Activated T-cell treated with anti-CD3 and anti-CD28 coated beads, Interleukin-2, amount 50 U/mL, for 72 hours (primary cell): ENCODE measurements at regions not wholly inside any gene's neighbourhood (a gene's known extent, or its start where the extent isn't known, plus 50 kb on each side); places are given as distances from the start of the nearest gene placed in this dataset.

Experiments used
- ATAC-seq, 2 donors: fragments of 150-1000 bp; cut with Tn5 transposase; replicated peaks in 1 of 2; 2 replicates each; pipeline ENCODE4 v1.10.0; 2021; ENCODE audit warnings: moderate library complexity in 2 of 2, mild to moderate bottlenecking in 1 of 2
- DNase-seq, 2 donors: peaks; one replicate each; pipeline ENCODE4 v3.0.0; 2021 to 2022; ENCODE audit warnings: mixed read lengths in 1 of 2
- H3K27ac Mint-ChIP-seq: one replicate; pipeline ENCODE4 v1.8.0; 2022; ENCODE audit warnings: mild to moderate bottlenecking, moderate library complexity, mixed read lengths
- H3K27me3 Mint-ChIP-seq: one replicate; pipeline ENCODE4 v1.8.0; 2022; ENCODE audit warnings: low read depth, mixed read lengths
- H3K36me3 Mint-ChIP-seq, 2 donors: one replicate each; pipeline ENCODE4 v1.8.0; 2022; ENCODE audit warnings: mixed read lengths in 2 of 2, mild to moderate bottlenecking in 1 of 2; ENCODE audit not compliant: insufficient read depth in 2 of 2
- H3K4me1 Mint-ChIP-seq: one replicate; pipeline ENCODE4 v1.8.0; 2022; ENCODE audit warnings: low read depth, mixed read lengths
- H3K4me3 Mint-ChIP-seq, 2 donors: one replicate each; pipeline ENCODE4 v1.8.0; 2022; ENCODE audit warnings: mild to moderate bottlenecking in 2 of 2, mixed read lengths in 2 of 2, moderate library complexity in 2 of 2
- H3K9me3 Mint-ChIP-seq, 2 donors: one replicate each; pipeline ENCODE4 v1.8.0; 2022; ENCODE audit warnings: mixed read lengths in 2 of 2

- DNase-seq (no peak), ATAC-seq (no peak)
- peaks cover 20 to 26% of the 10 kb centered on the region in 2 donors for H3K9me3 Mint-ChIP-seq
- no peaks in the 10 kb centered on the region for H3K4me1 Mint-ChIP-seq
- H3K4me3 Mint-ChIP-seq: no peak overlapping the region
- H3K27me3 Mint-ChIP-seq: no peaks in the 10 kb centered on the region
- H3K27ac Mint-ChIP-seq: no peak overlapping the region
- H3K36me3 Mint-ChIP-seq: no peaks in the 10 kb centered on the region
Measured at GRCh38 chr5:30839956-30840355, 353.5 kb upstream of the CDH6 start.

- Mint-ChIP-seq H3K27me3 (no peaks in the 10 kb centered on the region), H3K36me3 (no peaks in the 10 kb centered on the region), H3K4me3 (no peak overlapping the region)
Measured at GRCh38 chr5:30838936-30839496, 354.5 kb upstream of the CDH6 start.

GRCh38 chr5:30832519-30832918, 361.0 kb upstream of the CDH6 start:
- no peak for DNase-seq
- H3K36me3 Mint-ChIP-seq: peaks cover 0 to 1% of the 10 kb centered on the region in 2 donors
- H3K4me3 Mint-ChIP-seq: no peak overlapping the region
- ATAC-seq: no peak
- no peaks in the 10 kb centered on the region for H3K4me1 Mint-ChIP-seq
- no peaks in the 10 kb centered on the region for H3K27me3 Mint-ChIP-seq
- no peak overlapping the region for H3K27ac Mint-ChIP-seq
- peaks cover 17 to 19% of the 10 kb centered on the region in 2 donors for H3K9me3 Mint-ChIP-seq

More at GRCh38 chr5:30838936-30839496, 354.5 kb upstream of the CDH6 start:
- H3K9me3 Mint-ChIP-seq: peaks cover 20 to 29% of the 10 kb centered on the region in 2 donors
- H3K27ac Mint-ChIP-seq: no peak overlapping the region
- H3K4me1 Mint-ChIP-seq: no peaks in the 10 kb centered on the region
- ATAC-seq (no peak), DNase-seq (no peak)

GRCh38 chr5:30831605-30832004, 361.9 kb upstream of the CDH6 start:
- peaks cover 13 to 17% of the 10 kb centered on the region in 2 donors for H3K9me3 Mint-ChIP-seq
- DNase-seq (no peak), ATAC-seq (no peak)
- H3K36me3 Mint-ChIP-seq: peaks cover 0 to 1% of the 10 kb centered on the region in 2 donors
- H3K4me1 Mint-ChIP-seq: no peaks in the 10 kb centered on the region
- no peaks in the 10 kb centered on the region for H3K27me3 Mint-ChIP-seq
- H3K27ac Mint-ChIP-seq: no peak overlapping the region
- no peak overlapping the region for H3K4me3 Mint-ChIP-seq

- ATAC-seq (no peak), DNase-seq (no peak)
- Mint-ChIP-seq H3K27me3 (no peaks in the 10 kb centered on the region), H3K27ac (no peak overlapping the region), H3K4me3 (no peak overlapping the region), H3K4me1 (no peaks in the 10 kb centered on the region), H3K9me3 (peaks cover 10 to 13% of the 10 kb centered on the region in 2 donors), H3K36me3 (peaks cover 0 to 1% of the 10 kb centered on the region in 2 donors)
Measured at GRCh38 chr5:30831123-30831522, 362.4 kb upstream of the CDH6 start.

GRCh38 chr5:30811298-30811697, 382.2 kb upstream of the CDH6 start:
- peaks cover 7 to 24% of the 10 kb centered on the region in 2 donors for H3K9me3 Mint-ChIP-seq
- no peaks in the 10 kb centered on the region for H3K27me3 Mint-ChIP-seq
- no peak overlapping the region for H3K4me3 Mint-ChIP-seq
- no peak for DNase-seq
- H3K4me1 Mint-ChIP-seq: no peaks in the 10 kb centered on the region
- H3K27ac Mint-ChIP-seq: no peak overlapping the region
- ATAC-seq: no peak
- H3K36me3 Mint-ChIP-seq: no peaks in the 10 kb centered on the region

GRCh38 chr5:30809933-30810332, 383.6 kb upstream of the CDH6 start:
- Mint-ChIP-seq H3K4me1 (no peaks in the 10 kb centered on the region), H3K4me3 (no peak overlapping the region), H3K27me3 (no peaks in the 10 kb centered on the region), H3K9me3 (peaks cover 6 to 22% of the 10 kb centered on the region in 2 donors), H3K27ac (no peak overlapping the region), H3K36me3 (no peaks in the 10 kb centered on the region)
- DNase-seq (no peak), ATAC-seq (no peak)

- H3K9me3 Mint-ChIP-seq: peaks cover 11 to 19% of the 10 kb centered on the region in 2 donors
- H3K27ac Mint-ChIP-seq: no peak overlapping the region
- no peak overlapping the region for H3K4me3 Mint-ChIP-seq
- H3K4me1 Mint-ChIP-seq: no peaks in the 10 kb centered on the region
- no peaks in the 10 kb centered on the region for H3K27me3 Mint-ChIP-seq
- DNase-seq: no peak
- peaks cover 0 to 2% of the 10 kb centered on the region in 2 donors for H3K36me3 Mint-ChIP-seq
- ATAC-seq: no peak
Measured at GRCh38 chr5:30808996-30809395, 384.5 kb upstream of the CDH6 start.

- ATAC-seq (no peak), DNase-seq (no peak)
- Mint-ChIP-seq H3K9me3 (peaks cover 9 to 14% of the 10 kb centered on the region in 2 donors), H3K27ac (no peak overlapping the region), H3K27me3 (no peaks in the 10 kb centered on the region), H3K4me1 (no peaks in the 10 kb centered on the region), H3K4me3 (no peak overlapping the region), H3K36me3 (peaks cover 0 to 2% of the 10 kb centered on the region in 2 donors)
Measured at GRCh38 chr5:30804739-30805505, 388.6 kb upstream of the CDH6 start.

GRCh38 chr5:30802961-30803705, 390.4 kb upstream of the CDH6 start:
- H3K27ac Mint-ChIP-seq: no peak overlapping the region
- H3K36me3 Mint-ChIP-seq: peaks cover 0 to 2% of the 10 kb centered on the region in 2 donors
- H3K9me3 Mint-ChIP-seq: peaks cover 6 to 16% of the 10 kb centered on the region in 2 donors
- ATAC-seq (no peak), DNase-seq (no peak)
- H3K4me3 Mint-ChIP-seq: no peak overlapping the region
- no peaks in the 10 kb centered on the region for H3K4me1 Mint-ChIP-seq
- H3K27me3 Mint-ChIP-seq: no peaks in the 10 kb centered on the region

GRCh38 chr5:30781643-30782042, 411.8 kb upstream of the CDH6 start:
- ATAC-seq: no peak
- DNase-seq: no peak
- H3K9me3 Mint-ChIP-seq: peaks cover 10 to 12% of the 10 kb centered on the region in 2 donors
- no peaks in the 10 kb centered on the region for H3K27me3 Mint-ChIP-seq
- H3K4me1 Mint-ChIP-seq: no peaks in the 10 kb centered on the region
- no peak overlapping the region for H3K27ac Mint-ChIP-seq
- no peak overlapping the region for H3K4me3 Mint-ChIP-seq
- no peaks in the 10 kb centered on the region for H3K36me3 Mint-ChIP-seq

- DNase-seq (no peak), ATAC-seq (no peak)
- H3K27ac Mint-ChIP-seq: no peak overlapping the region
Measured at GRCh38 chr5:30768056-30768690, 425.3 kb upstream of the CDH6 start.

GRCh38 chr5:30765706-30766105, 427.8 kb upstream of the CDH6 start:
- H3K9me3 Mint-ChIP-seq: peaks cover 2% of the 10 kb centered on the region in 2 donors
- ATAC-seq (no peak), DNase-seq (no peak)
- H3K4me3 Mint-ChIP-seq: no peak overlapping the region
- no peaks in the 10 kb centered on the region for H3K4me1 Mint-ChIP-seq
- no peak overlapping the region for H3K27ac Mint-ChIP-seq
- no peaks in the 10 kb centered on the region for H3K36me3 Mint-ChIP-seq
- H3K27me3 Mint-ChIP-seq: no peaks in the 10 kb centered on the region

More at GRCh38 chr5:30768056-30768690, 425.3 kb upstream of the CDH6 start:
- Mint-ChIP-seq H3K4me3 (no peak overlapping the region), H3K36me3 (no peaks in the 10 kb centered on the region), H3K27me3 (no peaks in the 10 kb centered on the region), H3K9me3 (peaks cover 4 to 5% of the 10 kb centered on the region in 2 donors), H3K4me1 (no peaks in the 10 kb centered on the region)
